ENCODE measurements at regions not wholly inside any gene's neighbourhood (a gene's known extent, or its start where the extent isn't known, plus 50 kb on each side); places are given as distances from the start of the nearest gene placed in this dataset.
"Not testable (repeated sequence)": the region's sequence is repeated elsewhere in the genome, so short reads cannot be mapped to it uniquely, and the experiment has no call there.

DNA sequence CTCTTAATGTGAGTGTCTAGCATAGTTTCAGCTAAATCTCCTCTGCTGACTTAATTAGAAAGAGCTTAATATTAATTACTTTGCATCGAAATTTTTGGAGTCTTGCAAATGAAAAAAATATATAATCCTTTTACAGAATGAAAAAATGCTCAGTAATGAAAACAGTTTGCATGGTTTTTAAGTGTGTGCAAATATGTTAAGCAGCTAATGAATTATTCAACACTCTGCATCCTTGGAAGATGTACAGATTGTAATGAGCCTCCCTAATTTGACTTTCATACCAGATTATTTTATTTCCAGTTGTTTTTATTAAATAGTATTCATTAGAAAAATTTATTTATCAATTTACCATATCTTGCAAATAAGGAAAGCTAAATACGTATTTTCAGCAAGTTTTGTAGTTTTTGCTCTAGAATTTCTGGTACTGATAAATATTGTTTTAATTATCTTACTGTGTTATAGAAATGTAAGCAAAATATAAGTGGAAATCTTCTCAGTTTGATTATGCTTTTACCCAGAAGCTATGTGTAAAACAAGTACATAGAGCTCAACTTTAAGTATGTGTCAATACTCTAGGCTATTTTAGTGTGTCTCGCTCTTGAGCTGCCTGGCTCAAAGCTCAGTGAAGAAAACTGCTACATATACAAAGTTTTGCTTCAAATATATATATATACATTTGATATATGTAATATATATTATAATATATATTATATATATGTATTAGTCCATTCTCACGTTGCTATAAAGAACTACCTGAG is 714.9 kb upstream of the LUZP2 start:
- no peak for DNase-seq

DNA sequence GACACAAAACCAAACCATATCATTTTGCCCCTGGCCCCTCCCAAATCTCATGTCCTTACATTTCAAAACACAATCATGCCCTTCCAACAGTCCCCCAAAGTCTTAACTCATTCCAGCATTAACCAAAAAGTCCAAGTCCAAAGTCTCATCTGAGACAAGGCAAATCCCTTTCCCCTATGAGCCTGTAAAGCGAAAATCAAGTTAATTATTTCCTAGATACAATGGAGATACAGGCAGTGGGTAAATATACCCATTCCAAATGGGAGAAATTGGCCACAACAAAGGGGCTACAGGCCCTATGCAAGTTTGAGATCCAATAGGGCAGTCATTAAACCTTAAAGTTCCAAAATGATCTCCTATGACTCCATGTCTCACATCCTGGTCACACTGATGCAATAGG is 709.9 kb upstream of the LUZP2 start:
- not testable (repeated sequence) for DNase-seq

DNA sequence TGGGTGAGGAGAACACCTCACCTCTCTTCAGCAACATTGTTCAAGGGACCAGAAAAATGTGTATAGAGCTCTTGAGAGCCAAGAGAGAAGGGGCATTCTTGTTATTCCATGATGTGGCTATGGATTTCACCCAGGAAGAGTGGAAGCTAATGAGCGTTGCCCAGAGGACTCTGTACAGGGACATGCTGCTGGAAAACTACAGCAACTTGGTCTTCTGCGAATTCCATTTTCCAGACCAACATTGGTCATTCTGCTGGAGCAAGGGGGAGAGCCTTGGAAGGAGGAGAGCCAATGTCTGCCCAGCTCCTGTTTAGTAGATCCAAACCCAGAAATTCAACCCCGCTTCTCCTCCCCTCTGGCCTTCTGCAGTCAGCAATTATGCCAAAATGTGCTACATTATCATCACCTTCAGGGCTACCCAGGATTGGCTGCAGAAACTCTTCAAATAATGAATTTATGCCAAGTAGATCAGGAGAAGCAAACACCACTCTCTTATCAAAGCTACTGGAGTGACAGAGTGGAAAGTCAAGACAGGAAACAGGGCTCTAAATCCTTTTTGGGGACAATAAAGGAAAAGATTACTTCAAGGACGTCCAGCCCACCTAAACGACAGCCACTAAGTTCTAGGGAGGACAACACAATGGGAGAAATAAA is 707.5 kb upstream of the LUZP2 start:
- DNase-seq, result no peak

DNA sequence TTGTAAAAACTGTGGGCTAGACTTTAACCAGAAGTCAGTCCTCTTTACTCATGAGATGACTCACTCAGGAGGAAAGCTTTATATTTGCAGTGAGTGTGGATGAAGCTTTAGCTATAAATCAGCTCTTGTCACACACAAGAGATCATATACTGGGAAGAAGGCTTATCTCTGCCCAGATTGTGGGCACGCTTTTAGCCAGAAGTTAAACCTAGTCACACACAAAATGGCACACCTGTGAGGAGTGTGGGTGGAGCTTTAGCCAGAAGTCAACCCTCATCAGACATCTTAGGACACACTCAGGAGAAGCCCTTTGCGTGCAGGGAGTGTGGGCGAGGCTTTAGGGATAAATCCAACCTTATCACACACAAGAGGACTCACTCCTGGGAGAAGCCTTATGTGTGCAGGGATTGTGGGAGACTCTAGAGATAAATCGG is 706.9 kb upstream of the LUZP2 start:
- no peak for DNase-seq

DNA sequence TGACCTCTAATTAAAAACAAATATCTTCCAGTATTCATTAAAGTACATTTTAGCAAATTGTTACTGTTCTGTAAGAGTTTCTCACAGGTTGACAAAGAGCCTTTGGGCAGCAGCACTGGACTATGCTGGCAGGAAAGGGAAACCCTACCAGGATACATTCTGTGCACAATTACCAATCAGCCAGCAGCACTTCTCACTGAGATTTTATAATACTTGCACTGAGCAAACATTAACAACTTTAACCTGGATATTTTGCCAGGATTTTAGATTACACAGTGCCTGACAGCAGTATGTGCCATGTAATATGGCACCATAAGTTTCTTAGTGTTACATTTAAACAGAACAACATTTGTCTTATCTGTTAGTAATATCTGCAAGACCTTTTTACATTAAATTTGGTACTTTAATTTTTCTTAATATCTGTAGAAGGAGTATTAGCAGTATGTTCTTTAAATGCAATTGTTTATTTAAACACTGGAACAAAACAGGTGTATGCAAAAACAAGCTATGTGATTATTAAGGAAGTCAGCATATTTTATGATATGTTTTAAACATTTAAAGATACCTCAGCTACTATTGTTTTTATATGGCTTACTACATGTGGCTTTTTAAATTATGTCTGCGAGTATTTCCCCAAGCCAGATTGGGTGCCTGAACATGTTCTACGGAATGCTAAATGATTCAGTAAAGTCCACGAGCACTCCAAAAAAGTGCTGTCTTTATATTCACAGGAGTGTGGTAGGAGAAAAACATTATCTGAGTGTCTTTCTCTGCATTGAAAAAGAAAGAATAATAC is 699.0 kb upstream of the LUZP2 start:
- no peak for DNase-seq

- DNase-seq, result not testable (repeated sequence)
Observed at GRCh38 chr11:23834306-23834705, 662.5 kb upstream of the LUZP2 start.

DNA sequence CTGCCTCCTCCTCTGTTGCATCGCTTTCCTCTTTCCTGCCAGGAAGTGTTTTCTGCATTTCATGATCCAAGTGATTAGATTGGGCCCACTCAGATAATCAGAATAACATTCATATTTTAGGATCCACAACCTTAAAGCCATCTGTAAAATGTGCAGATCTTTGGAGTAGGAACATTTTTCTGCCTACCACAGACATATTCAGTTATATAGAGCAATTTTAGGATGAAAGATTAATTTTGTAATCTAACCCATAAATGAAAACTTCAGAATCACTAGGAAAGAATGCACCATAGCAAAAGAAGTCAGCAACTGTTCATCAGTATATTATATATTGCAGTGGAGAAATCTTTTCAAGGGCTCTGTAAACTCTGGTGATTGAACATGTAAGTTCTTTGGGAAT is 659.9 kb upstream of the LUZP2 start:
- DNase-seq, result no peak

DNA sequence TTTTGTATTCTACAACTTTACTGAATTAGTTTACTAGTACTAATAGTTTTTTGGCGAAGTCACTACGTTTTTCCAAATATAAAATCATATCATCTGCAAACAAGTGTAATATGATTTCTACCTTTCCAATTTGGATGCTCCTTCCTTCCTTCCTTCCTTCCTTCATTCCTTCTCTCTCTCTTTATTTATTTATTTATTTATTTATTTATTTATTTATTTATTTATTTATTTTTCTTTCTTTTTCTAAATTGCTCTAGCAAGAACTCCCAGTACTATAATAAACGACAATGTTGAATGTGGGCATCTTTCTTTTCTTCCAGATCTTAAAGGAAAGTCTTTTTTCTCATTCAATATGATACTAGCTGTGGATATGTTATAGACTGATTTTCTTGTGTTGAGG is 656.0 kb upstream of the LUZP2 start:
- no peak for DNase-seq

DNA sequence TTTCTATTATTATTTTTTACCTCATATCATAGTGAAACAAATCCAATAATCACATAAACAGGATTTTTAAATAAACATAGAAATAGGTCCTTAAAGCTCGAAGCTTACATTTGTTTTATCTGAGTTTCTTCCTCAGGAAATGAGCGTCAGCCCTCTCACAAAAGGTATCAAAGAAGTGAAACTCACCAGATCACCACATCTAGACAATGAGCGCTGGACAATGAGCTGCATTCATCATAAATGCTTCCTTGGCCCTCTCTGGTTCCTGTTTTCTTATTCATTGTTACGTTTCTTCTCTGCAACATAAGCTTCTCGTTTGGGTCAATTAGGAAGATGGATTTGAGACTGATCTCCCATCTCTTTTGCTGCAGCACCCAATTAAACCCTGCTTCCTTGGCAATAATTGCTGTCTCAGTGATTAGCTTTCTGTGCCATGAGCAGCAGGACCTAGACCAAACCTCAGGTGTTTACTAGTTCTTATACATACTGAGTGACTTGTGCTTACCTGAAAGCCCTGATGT is 649.9 kb upstream of the LUZP2 start:
- DNase-seq, result no peak

DNA sequence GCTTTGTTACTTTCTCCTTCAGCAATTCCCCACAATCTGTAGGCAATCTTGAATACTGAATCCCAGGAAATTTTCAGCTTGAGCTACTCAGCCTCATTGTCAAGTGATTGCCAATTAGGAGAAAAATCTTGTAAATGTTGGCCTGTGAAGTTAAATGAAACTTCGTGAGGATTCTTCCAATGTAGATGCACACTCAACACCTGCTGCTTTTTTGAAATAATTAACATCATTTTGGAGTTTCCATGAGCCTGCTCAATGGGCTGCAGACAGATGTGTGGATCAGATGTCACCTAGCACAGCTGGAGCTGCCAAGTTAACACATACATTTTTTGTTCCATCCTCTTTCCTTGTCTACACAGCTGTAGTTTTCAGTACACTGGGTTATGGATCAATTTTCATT is 645.6 kb upstream of the LUZP2 start:
- no peak for DNase-seq

DNA sequence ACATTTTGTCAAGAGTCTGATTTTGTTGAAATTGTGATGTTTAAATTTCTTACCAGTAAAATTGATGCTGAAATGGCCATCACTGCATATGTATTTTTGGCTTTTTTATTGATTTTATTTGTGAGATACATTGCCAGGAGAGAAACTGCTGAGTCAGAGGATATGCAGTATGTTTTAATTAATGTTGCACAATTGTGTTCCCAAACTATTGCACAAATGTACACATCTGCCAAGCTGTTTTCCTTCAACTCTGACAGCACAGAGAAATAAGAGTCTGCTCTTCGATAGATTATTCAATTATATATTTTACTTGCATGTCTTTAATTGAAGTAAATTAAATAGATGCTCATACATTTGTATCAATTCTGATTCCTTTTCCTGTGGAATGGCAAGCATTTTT is 640.2 kb upstream of the LUZP2 start:
- DNase-seq, result no peak

DNA sequence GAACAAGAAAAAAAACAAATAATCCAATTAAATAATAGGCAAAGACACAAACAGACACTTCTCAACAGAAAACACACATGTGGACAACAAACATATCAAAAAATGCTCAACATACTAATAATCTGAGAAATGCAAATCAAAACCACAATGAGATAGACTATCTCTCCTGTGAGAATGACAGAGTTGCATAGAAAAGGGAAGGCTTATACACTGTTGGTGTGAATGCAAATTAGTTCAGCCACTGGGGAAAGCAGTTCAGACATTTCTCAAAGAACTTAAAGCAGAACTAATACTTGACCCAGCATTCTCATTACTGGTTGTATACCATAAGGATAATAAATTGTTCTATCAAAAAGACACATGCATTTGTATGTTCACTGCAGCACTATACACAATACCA is 637.8 kb upstream of the LUZP2 start:
- DNase-seq, result no peak

DNA sequence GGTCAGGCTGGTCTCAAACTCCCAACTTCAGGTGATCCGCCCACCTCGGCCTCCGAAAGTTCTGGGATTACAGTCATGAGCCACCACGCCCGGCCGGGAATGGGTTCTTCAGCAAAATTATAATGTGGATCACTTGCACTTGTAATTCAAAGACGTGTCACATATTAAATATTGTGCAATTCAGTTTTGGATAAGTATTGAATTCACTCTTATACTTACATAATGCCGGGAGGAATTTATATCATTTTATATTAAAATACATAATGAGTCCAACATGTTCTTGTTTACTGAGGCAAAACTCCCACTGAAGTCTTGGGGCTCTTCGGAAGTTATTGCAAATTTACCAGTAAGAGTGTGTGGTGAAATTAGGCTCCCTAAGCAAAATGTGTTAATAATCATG is 635.2 kb upstream of the LUZP2 start:
- no peak for DNase-seq

GRCh38 chr11:23865341-23865975 is 631.4 kb upstream of the LUZP2 start:
- no peak for DNase-seq

DNA sequence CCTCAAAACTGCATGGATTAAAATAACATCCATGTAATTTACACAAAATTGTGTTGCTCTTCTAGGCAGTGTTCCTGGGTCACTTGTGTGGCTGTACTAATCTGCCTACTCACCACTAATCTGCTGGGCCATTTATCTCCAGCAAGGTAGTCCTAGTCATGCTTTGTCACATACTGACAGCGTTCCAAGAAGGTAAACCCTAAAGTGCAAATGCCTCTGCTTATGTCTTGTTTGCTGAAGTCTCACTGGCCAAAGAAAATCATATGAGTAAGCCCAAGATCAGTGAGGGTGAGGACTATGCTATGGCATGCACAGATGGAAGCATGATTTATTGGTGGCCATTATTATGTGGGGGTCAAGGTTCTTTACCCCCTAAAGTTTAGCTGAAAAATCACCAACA is 630.2 kb upstream of the LUZP2 start:
- no peak for DNase-seq

GRCh38 chr11:23869671-23870070 is 627.2 kb upstream of the LUZP2 start:
- DNase-seq, result no peak

DNA sequence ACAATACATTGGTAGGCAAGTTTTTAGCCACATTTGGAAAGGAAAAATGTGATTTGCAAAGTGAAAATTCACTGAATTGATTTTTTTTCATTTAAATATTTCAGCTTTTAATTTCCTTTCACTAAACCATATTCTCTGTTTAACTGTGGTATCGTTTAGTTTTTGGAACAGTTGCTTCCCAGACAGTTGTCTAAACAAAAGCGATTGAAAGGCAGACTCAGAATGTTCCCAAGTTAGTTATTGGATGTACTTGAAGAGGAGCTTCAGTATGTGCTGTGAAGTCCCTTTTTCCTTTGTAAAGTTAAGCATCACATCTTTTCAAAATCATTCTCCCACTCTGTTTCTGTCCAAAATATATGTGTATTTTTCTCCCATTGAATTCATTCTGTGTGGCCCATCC is 623.4 kb upstream of the LUZP2 start:
- DNase-seq, result no peak

DNA sequence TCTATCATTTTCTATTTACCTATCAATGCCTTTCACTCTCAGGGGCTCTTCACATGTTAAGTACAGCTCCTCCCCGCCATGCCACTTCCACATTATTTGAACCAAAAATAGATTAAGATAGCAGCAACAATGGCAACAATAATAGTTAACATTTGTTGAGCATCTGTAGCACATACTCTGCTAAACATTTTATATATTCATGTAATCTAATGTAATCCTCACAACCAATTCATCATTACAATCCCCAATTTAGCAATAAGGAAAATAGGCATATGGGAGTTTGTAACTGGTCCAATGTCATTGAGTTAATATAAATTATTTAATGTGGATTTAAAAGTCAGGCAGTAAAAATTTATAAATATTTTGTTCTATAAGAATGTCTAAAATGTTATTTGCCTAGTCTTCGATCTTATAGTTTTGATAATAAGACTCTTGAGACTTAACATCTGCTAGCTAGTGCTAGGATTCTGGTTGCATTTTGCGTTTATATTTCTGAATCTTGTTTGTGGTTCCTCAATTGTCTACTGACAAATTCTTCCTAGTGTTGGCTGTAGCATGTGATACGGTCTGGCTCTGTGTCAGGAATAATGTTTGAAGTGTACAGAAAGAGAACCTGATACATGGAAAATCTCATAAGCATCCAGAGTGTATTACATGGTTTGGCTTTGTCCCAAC is 621.5 kb upstream of the LUZP2 start:
- DNase-seq, result no peak

- not testable (repeated sequence) for DNase-seq
Observed at GRCh38 chr11:23883426-23884048, 613.3 kb upstream of the LUZP2 start.

DNA sequence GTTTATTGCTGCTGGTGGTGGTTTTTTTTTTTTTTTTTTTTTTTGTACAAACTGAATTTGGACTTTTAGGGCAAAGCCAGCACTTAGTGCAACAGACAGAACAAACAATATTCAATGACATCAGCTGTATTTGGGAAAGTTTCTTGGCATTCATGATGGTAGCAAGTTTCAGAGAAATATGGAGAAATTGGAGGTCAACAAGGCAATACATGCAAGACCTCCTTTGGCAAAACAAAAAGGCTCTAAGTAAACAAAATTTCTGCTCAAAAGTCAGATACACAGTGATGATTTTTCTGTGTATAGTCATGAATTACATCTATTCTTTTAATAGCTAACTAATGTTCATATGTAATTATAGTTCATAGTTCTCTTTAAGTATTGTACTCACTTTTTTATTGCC is 612.5 kb upstream of the LUZP2 start:
- DNase-seq, result no peak

- no peak for DNase-seq
Observed at GRCh38 chr11:23885801-23886200, 611.1 kb upstream of the LUZP2 start.

- not testable (repeated sequence) for DNase-seq
Observed at GRCh38 chr11:23887122-23887521, 609.7 kb upstream of the LUZP2 start.

Data from DMS 273 treated with DMSO at 0.1 percent for 48 hours (cell line).